NB4 (cell line): ENCODE measurements at regions not wholly inside any gene's neighbourhood (a gene's known extent, or its start where the extent isn't known, plus 50 kb on each side); places are given as distances from the start of the nearest gene placed in this dataset.
A peak's percentile ranks its signal among the peaks of the same experiment; 100 is the strongest.
"Not testable (repeated sequence)": the region's sequence is repeated elsewhere in the genome, so short reads cannot be mapped to it uniquely, and the experiment has no call there.

Experiments
- DNase-seq: peaks from one replicate; pipeline ENCODE4 v3.0.0; 2010; ENCODE audit warnings: low read depth
- H3K4me3 ChIP-seq: one replicate; pipeline ENCODE4 v1.5.1; 2011; ENCODE audit warnings: mild to moderate bottlenecking, low read depth, low read length, moderate library complexity
- CTCF ChIP-seq: IDR thresholded peaks from one replicate; pipeline ENCODE4 v1.5.1; 2012; ENCODE audit warnings: low read depth, low read length
- MAX ChIP-seq: IDR thresholded peaks from 2 replicates; pipeline ENCODE4 v1.6.1; 2011; ENCODE audit warnings: low read depth, low read length
- MYC ChIP-seq: IDR thresholded peaks from 2 replicates; pipeline ENCODE4 v1.6.1; 2011; ENCODE audit warnings: low read depth, low read length
- POLR2A ChIP-seq: IDR thresholded peaks from 2 replicates; pipeline ENCODE4 v1.6.1; 2011; ENCODE audit warnings: mild to moderate bottlenecking; ENCODE audit not compliant: insufficient read length; ENCODE audit errors: extremely low read depth

- no peak for DNase-seq
- no peak overlapping the region for H3K4me3 ChIP-seq
- TF ChIP-seq CTCF (no peak), MYC (no peak), POLR2A (no peak), MAX (no peak)
These were observed 997.2 kb downstream of the DIPK2A start for GRCh38 chr3:144968750-144969350.

- not testable (repeated sequence) for DNase-seq, H3K4me3 ChIP-seq
These were observed 1012.9 kb downstream of the DIPK2A start for GRCh38 chr3:144984481-144984880.

- TF ChIP-seq CTCF (no peak), MYC (no peak), POLR2A (no peak), MAX (no peak)
- peak; percentile 70 for DNase-seq
- H3K4me3 ChIP-seq: no peak overlapping the region
These were observed 1018.2 kb downstream of the DIPK2A start for GRCh38 chr3:144989807-144990206.

GRCh38 chr3:144995856-144996255 is 1024.2 kb downstream of the DIPK2A start:
- no peak for TF ChIP-seq MYC
- TF ChIP-seq CTCF: no peak
- no peak for TF ChIP-seq MAX
- TF ChIP-seq POLR2A: no peak
- H3K4me3 ChIP-seq: no peak overlapping the region
- DNase-seq: no peak

GRCh38 chr3:145005427-145005826 is 1033.8 kb downstream of the DIPK2A start:
- TF ChIP-seq CTCF (no peak), MYC (no peak)
- no peak overlapping the region for H3K4me3 ChIP-seq
- no peak for DNase-seq

GRCh38 chr3:145006271-145006670 is 1034.6 kb downstream of the DIPK2A start:
- TF ChIP-seq MYC (no peak), CTCF (no peak), POLR2A (no peak), MAX (no peak)
- DNase-seq: no peak

More at GRCh38 chr3:145006271-145006670, 1034.6 kb downstream of the DIPK2A start:
- H3K4me3 ChIP-seq: no peak overlapping the region
